ENCODE measurements at regions not wholly inside any gene's neighbourhood (a gene's known extent, or its start where the extent isn't known, plus 50 kb on each side); places are given as distances from the start of the nearest gene placed in this dataset.

- no peak for TF ChIP-seq CTCF (IDR thresholded peaks at IDR 0.05)
- no peak for TF ChIP-seq POLR2A (IDR thresholded peaks at IDR 0.05)
Observed at GRCh38 chr7:125926621-125927020, 997.0 kb upstream of the POT1 start.
